SK-N-SH treated with all-trans-retinoic acid at 6 μM for 48 hours (cell line): ENCODE measurements at regions not wholly inside any gene's neighbourhood (a gene's known extent, or its start where the extent isn't known, plus 50 kb on each side); places are given as distances from the start of the nearest gene placed in this dataset.

Source experiments
- ATAC-seq: fragments of 200-7000 bp; cut with Tn5 transposase; 3 replicates; pipeline ENCODE4 v1.9.1; 2020; ENCODE audit warnings: mild to moderate bottlenecking, moderate library complexity
- ARNTL ChIP-seq: fragments of 450-650 bp; formaldehyde crosslinking; IDR thresholded peaks from 2 replicates; pipeline ENCODE4 v1.5.0; 2020; ENCODE audit warnings: low read depth, mild to moderate bottlenecking, moderate library complexity, borderline replicate concordance
- BACH2 ChIP-seq: fragments of 250-450 bp; sonication (Bioruptor Pico); IDR thresholded peaks from 2 replicates; pipeline ENCODE4 v1.9.0; 2021; ENCODE audit warnings: mild to moderate bottlenecking, borderline replicate concordance
- CSDC2 ChIP-seq: fragments of 250-450 bp; sonication (Bioruptor Pico); IDR thresholded peaks from 2 replicates; pipeline ENCODE4 v1.5.0; 2020; ENCODE audit warnings: mild to moderate bottlenecking, moderate library complexity
- GLIS3 ChIP-seq: fragments of 250-450 bp; sonication (Bioruptor Pico); IDR thresholded peaks from 2 replicates; pipeline ENCODE4 v1.5.0; 2020; ENCODE audit warnings: mild to moderate bottlenecking, moderate library complexity
- ISL1 ChIP-seq: fragments of 250-450 bp; sonication (Bioruptor Pico); IDR thresholded peaks from 2 replicates; pipeline ENCODE4 v2.1.2; 2022; ENCODE audit warnings: mild to moderate bottlenecking, moderate library complexity
- PPARA ChIP-seq: fragments of 250-450 bp; sonication (Bioruptor Pico); IDR thresholded peaks from 2 replicates; pipeline ENCODE4 v1.5.0; 2020; ENCODE audit warnings: mild to moderate bottlenecking, borderline replicate concordance
- RARB ChIP-seq: fragments of 250-450 bp; sonication (Bioruptor Pico); IDR thresholded peaks from 2 replicates; pipeline ENCODE4 v1.8.0; 2021; ENCODE audit warnings: mild to moderate bottlenecking, moderate library complexity
- SNAI2 ChIP-seq: fragments of 250-450 bp; sonication (Bioruptor Pico); IDR thresholded peaks from 2 replicates; pipeline ENCODE4 v1.5.0; 2020; ENCODE audit warnings: mild to moderate bottlenecking, moderate library complexity
- TOX ChIP-seq: fragments of 250-450 bp; sonication (Bioruptor Pico); IDR thresholded peaks from 2 replicates; pipeline ENCODE4 v1.8.0; 2021; ENCODE audit warnings: mild to moderate bottlenecking, moderate library complexity, borderline replicate concordance
- ZC3H10 ChIP-seq: fragments of 250-450 bp; sonication (Bioruptor Pico); IDR thresholded peaks from 2 replicates; pipeline ENCODE4 v1.5.1; 2021; ENCODE audit warnings: mild to moderate bottlenecking, moderate library complexity
- ZFP3 ChIP-seq: fragments of 250-450 bp; sonication (Bioruptor Pico); IDR thresholded peaks from 2 replicates; pipeline ENCODE4 v1.5.0; 2020; ENCODE audit warnings: mild to moderate bottlenecking, moderate library complexity
- ZFP30 ChIP-seq: fragments of 450-650 bp; formaldehyde crosslinking; IDR thresholded peaks from 2 replicates; pipeline ENCODE4 v1.5.0; 2022; ENCODE audit warnings: mild to moderate bottlenecking, moderate library complexity
- ZNF565 ChIP-seq: fragments of 450-650 bp; formaldehyde crosslinking; conservative IDR thresholded peaks from 2 replicates; pipeline ENCODE4 v1.5.0; 2020; ENCODE audit warnings: low read depth, mild to moderate bottlenecking, moderate library complexity
- ZNF70 ChIP-seq: fragments of 450-650 bp; formaldehyde crosslinking; IDR thresholded peaks from 2 replicates; pipeline ENCODE4 v1.5.0; 2020; ENCODE audit warnings: mild to moderate bottlenecking, moderate library complexity
- ZNF8 ChIP-seq: fragments of 450-650 bp; formaldehyde crosslinking; IDR thresholded peaks from 2 replicates; pipeline ENCODE4 v1.5.0; 2020; ENCODE audit warnings: mild to moderate bottlenecking, moderate library complexity
- TF ChIP-seq, protein P1 (sequence below): fragments of 250-450 bp; sonication (Bioruptor Pico); IDR thresholded peaks from 2 replicates; pipeline ENCODE4 v1.5.1; 2021; ENCODE audit warnings: mild to moderate bottlenecking, moderate library complexity
- TF ChIP-seq, protein P2 (sequence below): fragments of 250-450 bp; sonication (Bioruptor Pico); IDR thresholded peaks from 2 replicates; pipeline ENCODE4 v1.5.1; 2020; ENCODE audit warnings: low read depth, mild to moderate bottlenecking, moderate library complexity
- TF ChIP-seq, protein P3 (sequence below): fragments of 250-450 bp; sonication (Bioruptor Pico); IDR thresholded peaks from 2 replicates; pipeline ENCODE4 v1.8.0; 2020; ENCODE audit warnings: mild to moderate bottlenecking, moderate library complexity, borderline replicate concordance
- TF ChIP-seq, protein P4 (sequence below): fragments of 250-450 bp; sonication (Bioruptor Pico); IDR thresholded peaks from 2 replicates; pipeline ENCODE4 v1.8.0; 2021; ENCODE audit warnings: low read depth, mild to moderate bottlenecking, moderate library complexity, borderline replicate concordance
- TF ChIP-seq, protein P5 (sequence below): fragments of 250-450 bp; sonication (Bioruptor Pico); IDR thresholded peaks from 2 replicates; pipeline ENCODE4 v1.5.0; 2020; ENCODE audit warnings: mild to moderate bottlenecking, moderate library complexity

DNA sequence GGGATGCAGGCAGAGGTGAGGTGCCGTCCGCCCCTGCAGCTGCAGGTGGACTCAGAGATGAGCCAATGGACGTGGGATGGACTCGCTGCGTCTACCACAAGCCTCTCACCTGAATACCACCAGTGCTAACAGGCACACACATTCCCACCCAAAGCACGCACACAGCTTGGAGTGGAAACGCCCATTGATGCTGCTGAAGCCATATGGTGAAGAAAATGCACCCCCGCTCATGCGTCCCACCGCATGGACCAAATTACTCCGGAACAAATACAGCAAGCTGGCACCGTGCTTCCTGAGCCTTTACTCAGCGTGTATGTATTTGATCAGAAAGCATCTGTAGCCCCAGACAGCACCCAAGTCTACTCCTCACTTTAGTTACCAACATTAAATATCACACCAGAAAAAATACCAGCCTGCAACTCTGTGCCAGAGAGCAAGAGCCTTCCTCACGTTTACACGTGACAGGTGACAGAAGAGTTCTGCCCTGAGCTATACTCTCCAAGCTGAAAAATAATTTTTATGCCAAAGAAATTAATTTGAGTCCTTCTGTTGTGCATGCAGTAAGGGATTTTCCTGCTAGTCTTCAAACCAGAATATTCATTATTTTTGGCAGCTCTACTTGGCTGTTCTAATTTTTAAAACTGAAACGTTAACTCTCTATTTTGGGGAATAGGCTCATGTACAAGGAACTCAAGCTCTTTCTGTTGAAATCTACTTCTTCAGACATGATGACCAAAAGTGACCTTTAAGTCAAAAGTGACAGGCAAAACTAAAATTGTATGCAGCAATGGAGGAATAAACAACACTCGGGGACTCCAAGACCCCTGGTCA lies 58.2 kb upstream of the SYNDIG1 start (continued):
- TF ChIP-seq, protein P1, sequence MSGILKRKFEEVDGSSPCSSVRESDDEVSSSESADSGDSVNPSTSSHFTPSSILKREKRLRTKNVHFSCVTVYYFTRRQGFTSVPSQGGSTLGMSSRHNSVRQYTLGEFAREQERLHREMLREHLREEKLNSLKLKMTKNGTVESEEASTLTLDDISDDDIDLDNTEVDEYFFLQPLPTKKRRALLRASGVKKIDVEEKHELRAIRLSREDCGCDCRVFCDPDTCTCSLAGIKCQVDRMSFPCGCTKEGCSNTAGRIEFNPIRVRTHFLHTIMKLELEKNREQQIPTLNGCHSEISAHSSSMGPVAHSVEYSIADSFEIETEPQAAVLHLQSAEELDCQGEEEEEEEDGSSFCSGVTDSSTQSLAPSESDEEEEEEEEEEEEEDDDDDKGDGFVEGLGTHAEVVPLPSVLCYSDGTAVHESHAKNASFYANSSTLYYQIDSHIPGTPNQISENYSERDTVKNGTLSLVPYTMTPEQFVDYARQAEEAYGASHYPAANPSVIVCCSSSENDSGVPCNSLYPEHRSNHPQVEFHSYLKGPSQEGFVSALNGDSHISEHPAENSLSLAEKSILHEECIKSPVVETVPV (CRISPR knock-in tag) = no peak
- TF ChIP-seq, protein P2, sequence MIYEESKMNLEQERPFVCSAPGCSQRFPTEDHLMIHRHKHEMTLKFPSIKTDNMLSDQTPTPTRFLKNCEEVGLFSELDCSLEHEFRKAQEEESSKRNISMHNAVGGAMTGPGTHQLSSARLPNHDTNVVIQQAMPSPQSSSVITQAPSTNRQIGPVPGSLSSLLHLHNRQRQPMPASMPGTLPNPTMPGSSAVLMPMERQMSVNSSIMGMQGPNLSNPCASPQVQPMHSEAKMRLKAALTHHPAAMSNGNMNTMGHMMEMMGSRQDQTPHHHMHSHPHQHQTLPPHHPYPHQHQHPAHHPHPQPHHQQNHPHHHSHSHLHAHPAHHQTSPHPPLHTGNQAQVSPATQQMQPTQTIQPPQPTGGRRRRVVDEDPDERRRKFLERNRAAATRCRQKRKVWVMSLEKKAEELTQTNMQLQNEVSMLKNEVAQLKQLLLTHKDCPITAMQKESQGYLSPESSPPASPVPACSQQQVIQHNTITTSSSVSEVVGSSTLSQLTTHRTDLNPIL = no peak
- TF ChIP-seq, all 23 proteins: peak for 0

DNA sequence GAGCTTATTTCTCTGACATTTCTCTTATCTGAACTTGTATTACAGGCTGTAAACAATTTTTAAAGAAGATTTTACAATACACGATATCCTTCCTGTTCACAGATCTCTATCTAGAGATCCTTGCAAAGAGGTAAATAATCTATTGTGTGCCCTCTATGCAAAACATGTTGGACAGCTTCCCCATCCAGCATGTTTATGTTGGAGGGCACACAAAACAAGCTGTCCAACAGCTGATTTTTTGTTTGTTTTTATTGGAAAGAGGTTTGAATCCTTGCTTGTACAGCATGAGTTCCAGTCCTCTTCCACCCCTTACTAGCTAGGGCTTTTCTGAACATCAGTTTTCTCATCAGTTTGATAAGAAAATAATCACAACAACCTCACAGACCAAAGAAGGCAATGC lies 62.3 kb upstream of the SYNDIG1 start:
- no peak for ATAC-seq
- TF ChIP-seq, protein P2 = no peak
- TF ChIP-seq, protein P3, sequence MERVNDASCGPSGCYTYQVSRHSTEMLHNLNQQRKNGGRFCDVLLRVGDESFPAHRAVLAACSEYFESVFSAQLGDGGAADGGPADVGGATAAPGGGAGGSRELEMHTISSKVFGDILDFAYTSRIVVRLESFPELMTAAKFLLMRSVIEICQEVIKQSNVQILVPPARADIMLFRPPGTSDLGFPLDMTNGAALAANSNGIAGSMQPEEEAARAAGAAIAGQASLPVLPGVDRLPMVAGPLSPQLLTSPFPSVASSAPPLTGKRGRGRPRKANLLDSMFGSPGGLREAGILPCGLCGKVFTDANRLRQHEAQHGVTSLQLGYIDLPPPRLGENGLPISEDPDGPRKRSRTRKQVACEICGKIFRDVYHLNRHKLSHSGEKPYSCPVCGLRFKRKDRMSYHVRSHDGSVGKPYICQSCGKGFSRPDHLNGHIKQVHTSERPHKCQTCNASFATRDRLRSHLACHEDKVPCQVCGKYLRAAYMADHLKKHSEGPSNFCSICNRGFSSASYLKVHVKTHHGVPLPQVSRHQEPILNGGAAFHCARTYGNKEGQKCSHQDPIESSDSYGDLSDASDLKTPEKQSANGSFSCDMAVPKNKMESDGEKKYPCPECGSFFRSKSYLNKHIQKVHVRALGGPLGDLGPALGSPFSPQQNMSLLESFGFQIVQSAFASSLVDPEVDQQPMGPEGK (CRISPR knock-in tag) = no peak
- TF ChIP-seq SNAI2 (CRISPR knock-in tag) (no peak), TOX (CRISPR knock-in tag) (no peak), PPARA (CRISPR knock-in tag) (no peak), ZC3H10 (CRISPR knock-in tag) (no peak), CSDC2 (no peak), ZNF565 (CRISPR knock-in tag) (no peak), ARNTL (CRISPR knock-in tag) (no peak), ZNF70 (CRISPR knock-in tag) (no peak), GLIS3 (no peak), RARB (no peak), ZFP30 (no peak), ZFP3 (CRISPR knock-in tag) (no peak), BACH2 (CRISPR knock-in tag) (no peak), ZNF8 (CRISPR knock-in tag) (no peak), ISL1 (CRISPR knock-in tag) (no peak)
- TF ChIP-seq, protein P1 (CRISPR knock-in tag) = no peak
- TF ChIP-seq, protein P4, sequence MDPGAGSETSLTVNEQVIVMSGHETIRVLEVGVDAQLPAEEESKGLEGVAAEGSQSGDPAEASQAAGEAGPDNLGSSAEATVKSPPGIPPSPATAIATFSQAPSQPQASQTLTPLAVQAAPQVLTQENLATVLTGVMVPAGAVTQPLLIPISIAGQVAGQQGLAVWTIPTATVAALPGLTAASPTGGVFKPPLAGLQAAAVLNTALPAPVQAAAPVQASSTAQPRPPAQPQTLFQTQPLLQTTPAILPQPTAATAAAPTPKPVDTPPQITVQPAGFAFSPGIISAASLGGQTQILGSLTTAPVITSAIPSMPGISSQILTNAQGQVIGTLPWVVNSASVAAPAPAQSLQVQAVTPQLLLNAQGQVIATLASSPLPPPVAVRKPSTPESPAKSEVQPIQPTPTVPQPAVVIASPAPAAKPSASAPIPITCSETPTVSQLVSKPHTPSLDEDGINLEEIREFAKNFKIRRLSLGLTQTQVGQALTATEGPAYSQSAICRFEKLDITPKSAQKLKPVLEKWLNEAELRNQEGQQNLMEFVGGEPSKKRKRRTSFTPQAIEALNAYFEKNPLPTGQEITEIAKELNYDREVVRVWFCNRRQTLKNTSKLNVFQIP = no peak
- TF ChIP-seq, protein P5, sequence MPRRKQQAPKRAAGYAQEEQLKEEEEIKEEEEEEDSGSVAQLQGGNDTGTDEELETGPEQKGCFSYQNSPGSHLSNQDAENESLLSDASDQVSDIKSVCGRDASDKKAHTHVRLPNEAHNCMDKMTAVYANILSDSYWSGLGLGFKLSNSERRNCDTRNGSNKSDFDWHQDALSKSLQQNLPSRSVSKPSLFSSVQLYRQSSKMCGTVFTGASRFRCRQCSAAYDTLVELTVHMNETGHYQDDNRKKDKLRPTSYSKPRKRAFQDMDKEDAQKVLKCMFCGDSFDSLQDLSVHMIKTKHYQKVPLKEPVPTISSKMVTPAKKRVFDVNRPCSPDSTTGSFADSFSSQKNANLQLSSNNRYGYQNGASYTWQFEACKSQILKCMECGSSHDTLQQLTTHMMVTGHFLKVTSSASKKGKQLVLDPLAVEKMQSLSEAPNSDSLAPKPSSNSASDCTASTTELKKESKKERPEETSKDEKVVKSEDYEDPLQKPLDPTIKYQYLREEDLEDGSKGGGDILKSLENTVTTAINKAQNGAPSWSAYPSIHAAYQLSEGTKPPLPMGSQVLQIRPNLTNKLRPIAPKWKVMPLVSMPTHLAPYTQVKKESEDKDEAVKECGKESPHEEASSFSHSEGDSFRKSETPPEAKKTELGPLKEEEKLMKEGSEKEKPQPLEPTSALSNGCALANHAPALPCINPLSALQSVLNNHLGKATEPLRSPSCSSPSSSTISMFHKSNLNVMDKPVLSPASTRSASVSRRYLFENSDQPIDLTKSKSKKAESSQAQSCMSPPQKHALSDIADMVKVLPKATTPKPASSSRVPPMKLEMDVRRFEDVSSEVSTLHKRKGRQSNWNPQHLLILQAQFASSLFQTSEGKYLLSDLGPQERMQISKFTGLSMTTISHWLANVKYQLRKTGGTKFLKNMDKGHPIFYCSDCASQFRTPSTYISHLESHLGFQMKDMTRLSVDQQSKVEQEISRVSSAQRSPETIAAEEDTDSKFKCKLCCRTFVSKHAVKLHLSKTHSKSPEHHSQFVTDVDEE = no peak
- TF ChIP-seq, all 23 proteins: peak for 0
